ENCODE measurements at regions not wholly inside any gene's neighbourhood (a gene's known extent, or its start where the extent isn't known, plus 50 kb on each side); places are given as distances from the start of the nearest gene placed in this dataset.

DNA sequence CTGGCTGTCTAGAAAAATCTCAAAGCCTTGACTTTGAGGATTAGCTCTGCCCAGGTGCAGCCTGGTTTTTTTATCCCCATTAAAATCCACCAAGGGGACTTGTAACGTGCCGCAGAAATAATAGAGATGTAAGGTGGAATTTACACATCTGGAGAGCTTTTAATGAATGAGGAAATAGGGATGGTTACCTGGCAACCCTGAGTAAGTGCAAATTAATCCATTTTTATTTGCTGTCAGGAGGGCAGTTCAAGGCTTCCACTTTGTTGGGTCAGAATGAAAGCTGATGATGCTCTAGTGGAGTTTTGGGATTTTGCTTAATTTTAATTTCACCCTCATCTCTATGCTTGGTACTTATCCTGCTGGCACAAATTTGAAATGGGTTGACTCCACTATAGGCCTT, 163.4 kb upstream of the CEP162 start:
- TF ChIP-seq, protein P1, sequence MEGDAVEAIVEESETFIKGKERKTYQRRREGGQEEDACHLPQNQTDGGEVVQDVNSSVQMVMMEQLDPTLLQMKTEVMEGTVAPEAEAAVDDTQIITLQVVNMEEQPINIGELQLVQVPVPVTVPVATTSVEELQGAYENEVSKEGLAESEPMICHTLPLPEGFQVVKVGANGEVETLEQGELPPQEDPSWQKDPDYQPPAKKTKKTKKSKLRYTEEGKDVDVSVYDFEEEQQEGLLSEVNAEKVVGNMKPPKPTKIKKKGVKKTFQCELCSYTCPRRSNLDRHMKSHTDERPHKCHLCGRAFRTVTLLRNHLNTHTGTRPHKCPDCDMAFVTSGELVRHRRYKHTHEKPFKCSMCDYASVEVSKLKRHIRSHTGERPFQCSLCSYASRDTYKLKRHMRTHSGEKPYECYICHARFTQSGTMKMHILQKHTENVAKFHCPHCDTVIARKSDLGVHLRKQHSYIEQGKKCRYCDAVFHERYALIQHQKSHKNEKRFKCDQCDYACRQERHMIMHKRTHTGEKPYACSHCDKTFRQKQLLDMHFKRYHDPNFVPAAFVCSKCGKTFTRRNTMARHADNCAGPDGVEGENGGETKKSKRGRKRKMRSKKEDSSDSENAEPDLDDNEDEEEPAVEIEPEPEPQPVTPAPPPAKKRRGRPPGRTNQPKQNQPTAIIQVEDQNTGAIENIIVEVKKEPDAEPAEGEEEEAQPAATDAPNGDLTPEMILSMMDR (IDR thresholded peaks at IDR 0.05), result no peak
- TF ChIP-seq POLR2AphosphoS5 (IDR thresholded peaks at IDR 0.05; ENCODE audit: low read depth, low read length) (no peak), SIN3A (IDR thresholded peaks at IDR 0.05; ENCODE audit: borderline replicate concordance, insufficient read depth, low read depth, low read length) (no peak)
